ENCODE measurements at regions not wholly inside any gene's neighbourhood (a gene's known extent, or its start where the extent isn't known, plus 50 kb on each side); places are given as distances from the start of the nearest gene placed in this dataset.
A peak's percentile ranks its signal among the peaks of the same experiment; 100 is the strongest.
"Not testable (repeated sequence)": the region's sequence is repeated elsewhere in the genome, so short reads cannot be mapped to it uniquely, and the experiment has no call there.

DNA sequence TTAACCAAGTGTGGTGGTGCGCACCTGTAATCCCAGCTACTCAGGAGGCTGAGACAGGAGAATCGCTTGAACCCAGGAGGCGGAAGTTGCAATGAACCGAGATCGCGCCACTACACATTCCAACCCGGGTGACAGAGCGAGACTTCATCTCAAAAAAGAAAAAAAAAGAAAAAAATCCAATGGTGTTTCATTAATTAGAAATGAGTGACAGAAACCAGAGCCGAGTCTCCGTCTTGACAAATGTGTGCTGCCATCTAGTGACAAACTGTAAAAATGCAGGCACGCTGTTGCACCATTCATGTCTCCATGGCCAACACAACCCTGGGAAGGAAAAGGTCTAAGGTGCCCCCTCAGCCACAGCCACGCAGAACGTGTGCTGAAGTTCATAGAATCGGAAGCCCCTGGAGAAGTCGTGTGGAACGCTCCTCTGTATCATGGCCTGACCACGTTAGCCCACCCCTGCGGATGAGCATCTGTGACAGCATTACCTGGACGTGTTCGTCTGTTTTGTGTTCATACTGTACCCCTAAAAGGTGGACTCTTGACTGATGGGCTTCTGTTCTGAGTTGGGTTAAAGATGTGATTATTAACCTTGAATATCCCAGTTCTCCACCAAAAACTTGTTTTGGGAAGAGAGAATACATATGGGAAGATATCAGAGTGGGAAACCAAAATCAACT, 94.9 kb downstream of the LYZL2 start:
- DNase-seq (ENCODE audit: low read depth), result peak; percentile 46

DNA sequence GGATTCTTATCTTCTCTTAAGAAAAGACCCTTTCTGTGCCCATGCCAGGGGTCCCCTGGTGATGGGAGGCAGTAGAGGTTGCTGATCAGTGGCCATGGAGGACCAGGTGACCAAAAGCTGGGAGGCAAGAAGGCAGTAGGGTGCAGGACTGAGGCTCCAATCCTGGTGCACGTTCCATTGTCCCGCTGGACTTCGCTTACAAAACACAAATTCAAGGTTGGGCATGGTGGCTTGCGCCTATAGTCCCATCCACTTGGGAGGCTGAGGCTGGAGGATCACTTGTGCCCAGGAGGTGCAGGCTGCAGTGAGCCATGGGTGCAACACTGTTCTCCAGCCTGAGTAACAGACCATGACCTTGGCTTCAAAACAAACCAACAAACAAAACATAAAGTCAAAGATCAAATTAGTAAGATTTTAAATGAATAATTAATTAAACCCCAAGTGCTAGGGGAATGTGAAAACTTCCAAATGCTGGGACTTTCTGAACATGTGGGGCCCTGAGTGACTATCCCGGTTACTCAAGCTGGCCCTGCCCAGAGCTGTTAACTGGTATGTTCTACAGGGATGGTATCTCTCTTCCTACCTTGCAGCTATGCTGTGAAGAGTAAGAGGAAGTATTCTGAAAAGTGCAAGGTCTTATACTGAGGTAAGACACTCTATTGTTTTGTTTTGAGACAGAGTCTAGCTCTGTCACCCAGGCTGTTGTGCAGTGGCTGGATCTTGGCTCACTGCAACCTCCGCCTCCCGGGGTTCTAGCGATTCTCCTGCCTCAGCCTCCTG, 97.6 kb downstream of the LYZL2 start:
- DNase-seq (ENCODE audit: low read depth), result no peak

DNA sequence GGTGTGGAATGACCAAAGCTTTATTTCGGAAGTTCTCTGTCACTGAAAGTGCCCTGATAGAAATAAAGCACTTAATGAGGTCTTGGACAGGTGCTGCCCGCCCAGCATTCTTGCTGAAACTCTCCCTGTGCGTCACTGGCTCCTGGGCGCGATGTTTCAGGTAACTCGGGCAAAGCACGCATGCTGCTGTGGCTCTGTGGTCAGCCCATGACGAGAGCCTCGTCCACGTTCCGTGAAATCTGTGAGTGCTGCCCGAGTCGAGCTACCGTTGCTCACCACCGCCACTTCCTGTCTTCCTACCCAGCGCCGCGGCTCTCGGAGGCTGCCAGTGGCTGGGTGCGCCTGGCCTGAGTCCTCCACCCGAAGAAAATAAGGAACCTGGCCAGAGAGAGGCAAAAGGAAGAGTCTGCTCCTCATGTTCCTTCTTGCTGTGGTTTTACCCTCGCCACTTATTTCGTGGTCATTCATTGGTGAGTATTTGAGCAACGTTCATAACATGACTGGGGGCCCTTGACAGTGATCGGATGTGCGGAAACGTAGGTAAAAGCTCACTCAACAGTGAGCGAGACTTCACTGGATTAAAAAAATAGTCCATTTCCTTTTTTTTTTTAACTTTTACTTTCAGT, 95.5 kb downstream of the MAP3K8 start:
- DNase-seq (ENCODE audit: low read depth), result peak; percentile 32

DNA sequence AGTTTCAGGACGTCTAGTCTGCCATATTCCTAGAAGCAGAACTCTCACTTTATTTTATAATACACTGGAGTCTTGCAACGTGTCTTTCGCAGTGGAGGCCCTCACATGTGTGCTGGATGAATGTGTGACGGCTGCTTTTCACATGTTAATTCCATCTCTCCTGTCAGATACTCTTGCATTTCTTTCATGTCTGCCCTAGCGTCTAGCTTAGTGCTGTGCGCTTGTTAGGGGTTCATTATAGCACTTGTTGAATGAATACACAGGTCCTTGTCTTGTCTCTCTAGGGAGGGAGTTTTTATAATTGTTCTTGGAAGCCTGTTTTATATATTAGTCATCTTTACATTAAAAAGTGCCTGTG, 94.4 kb downstream of the MAP3K8 start:
- DNase-seq (ENCODE audit: low read depth), result no peak

DNA sequence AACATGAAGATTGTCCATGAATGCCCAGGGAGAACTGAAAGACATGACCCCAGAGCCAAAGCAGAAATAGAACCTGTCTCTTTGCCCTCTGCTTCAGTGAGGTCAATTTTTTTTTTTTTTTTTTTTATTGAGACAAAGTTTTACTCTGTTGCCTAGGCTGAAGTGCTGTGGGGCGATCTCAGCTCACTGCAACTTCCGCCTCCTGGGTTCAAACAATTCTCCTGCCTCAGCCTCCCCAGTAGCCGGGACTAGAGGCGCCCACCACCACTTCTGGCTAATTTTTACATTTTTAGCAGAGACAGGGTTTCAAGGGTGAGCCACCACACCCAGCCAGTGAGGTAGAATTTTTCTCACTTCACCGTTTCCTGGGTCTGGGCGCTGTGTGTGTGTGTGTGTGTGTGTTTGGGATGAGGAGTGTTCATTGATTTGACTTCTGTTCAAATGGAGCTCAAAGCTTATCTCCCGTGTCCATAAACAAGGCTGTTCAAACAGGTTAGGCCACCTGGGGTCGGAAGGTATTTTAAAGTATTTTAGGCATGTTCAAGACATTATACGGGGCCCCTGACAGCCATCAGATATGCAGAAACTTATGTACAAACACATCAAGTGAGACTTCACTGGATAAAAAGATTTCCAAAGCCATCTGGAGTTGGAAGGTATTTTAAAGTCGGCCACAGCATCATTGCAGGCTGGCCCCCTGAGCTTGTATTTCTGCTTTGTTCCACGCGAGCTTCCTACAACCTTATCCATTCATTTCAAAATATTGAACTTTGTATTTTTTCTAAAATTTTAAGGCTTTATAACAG, 93.8 kb downstream of the MAP3K8 start:
- no peak for DNase-seq (ENCODE audit: low read depth)

DNA sequence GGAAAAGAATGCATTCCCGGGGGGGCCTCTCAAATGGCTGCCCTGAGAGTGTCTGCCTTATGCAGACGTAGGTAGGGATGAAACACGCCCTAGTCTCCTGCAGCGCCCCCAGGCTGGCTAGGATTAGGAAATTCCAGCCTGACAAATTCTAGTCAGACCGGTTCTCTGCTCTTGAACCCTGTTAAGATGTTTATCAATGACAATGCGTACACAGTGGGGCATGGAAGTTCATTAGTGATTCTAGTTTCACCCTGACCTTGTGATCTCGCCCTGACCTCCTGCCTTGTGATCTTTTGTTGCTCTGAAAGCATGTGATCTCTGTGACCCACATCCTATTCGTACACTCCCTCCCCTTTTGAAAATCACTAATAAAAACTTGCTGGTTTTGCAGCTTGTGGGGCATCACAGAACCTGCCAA, 88.7 kb downstream of the MAP3K8 start:
- not testable (repeated sequence) for DNase-seq (ENCODE audit: low read depth)

DNA sequence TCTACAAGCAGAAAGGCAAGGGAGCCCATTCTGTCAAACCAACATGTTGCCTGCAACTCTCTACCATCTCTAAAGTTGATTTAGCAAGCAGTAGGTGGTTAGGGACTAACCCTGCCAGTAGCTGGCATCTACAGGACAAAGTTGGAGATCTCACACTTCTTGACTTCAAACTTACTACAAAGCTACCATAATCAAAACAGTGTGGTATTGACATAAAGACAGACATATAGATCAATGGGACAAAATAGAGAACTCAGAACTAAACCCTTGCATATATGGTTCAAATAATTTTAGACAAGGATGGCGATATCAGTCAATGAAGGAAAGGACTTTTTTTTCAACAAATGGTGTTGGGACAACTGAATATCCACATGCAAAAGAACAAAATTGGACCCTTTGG, 84.9 kb downstream of the MAP3K8 start:
- no peak for DNase-seq (ENCODE audit: low read depth)
